ENCODE measurements at regions not wholly inside any gene's neighbourhood (a gene's known extent, or its start where the extent isn't known, plus 50 kb on each side); places are given as distances from the start of the nearest gene placed in this dataset.
"Not testable (repeated sequence)": the region's sequence is repeated elsewhere in the genome, so short reads cannot be mapped to it uniquely, and the experiment has no call there.

DNA sequence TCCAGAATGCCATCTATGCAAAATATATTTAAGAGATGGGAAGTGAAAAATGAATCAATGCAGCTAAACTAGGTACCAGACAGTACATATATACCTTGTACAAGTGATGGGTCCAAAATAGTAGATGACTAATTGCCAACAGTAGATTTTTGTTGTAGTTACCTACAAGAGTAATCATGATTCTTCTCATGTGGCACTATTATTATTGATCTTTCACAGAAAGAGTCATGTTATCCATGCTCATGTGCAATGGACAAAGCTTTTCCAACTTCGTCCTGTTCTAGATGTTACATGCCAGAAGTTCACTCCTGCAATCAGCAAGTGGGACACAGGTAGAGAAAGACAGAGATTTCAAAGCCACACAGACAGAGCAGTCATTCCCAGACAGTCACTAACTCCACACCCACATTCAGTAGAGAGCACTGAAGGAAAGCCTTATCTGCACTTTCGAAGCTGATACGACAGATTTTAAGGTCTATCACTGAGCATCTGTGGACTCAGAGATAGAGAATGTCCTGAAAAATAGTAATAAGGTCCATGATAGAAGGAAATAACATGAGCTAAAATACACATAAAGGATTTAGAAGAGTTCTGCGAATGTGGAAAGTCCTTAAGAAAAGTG lies 101.6 kb upstream of the ITPRID2 start:
- DNase-seq (ENCODE audit: low read depth in 4 of 4, low spot score in 3 of 4), result no peak

DNA sequence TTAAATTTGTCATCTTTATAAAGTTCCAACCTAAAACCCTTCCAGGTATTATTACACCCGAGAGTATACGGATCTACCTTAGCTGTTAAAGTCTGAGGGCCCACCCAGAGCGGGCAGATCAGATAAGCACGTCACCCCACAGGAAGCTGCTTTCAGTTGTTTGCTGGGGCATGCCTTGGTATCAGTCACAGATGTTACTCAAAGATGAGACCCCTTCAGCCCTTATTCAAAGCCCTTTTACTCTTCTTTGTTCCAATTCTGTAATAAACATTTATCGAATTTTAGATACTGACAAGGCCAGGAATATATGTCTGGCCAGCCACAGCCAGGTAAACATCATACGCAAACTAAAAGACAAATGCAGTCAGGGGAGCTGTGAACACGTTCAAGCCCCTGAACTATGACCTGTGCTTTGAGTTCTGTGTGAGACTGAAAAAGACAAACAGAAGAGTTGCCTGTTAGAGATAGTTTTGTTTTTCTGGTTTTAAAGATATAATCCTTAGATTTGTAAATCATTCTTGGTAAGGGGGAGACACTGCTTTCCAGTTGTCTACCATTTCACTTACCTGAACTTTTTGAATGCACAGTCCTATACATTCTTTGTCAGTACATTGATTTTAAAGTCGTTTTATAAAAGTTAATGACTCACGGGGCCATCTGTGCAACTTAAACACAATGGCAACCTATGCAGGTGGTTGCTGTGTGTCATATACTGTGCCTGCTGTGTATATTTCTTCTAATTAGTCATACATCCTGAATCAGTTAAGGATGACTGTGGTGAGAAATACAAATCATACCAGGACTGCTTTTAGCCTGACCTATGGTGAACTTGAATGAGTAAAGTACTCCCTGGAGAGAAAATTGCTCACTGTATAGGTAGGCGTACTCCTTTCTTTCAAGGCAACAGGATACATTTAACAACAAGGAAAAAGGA lies 100.5 kb upstream of the ITPRID2 start:
- no peak for DNase-seq (ENCODE audit: low read depth in 4 of 4, low spot score in 3 of 4)

DNA sequence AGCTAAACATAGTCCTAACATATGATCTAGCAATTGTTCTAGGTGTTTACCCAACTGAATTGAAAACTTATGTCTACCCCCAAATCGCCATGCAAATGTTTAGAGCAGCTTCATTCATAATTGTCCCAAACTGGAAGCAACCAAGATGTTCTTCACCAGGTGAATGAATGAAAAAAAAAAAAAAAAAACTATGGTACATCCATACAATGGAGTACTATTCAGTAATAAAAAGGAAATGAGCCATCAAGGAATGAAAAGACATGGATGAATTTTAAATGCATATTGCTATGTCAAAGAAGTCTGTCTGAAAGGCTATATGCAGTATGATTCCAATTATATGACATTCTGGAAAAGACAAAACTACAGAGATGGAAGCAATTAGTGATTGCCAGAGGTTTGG lies 98.6 kb upstream of the ITPRID2 start:
- DNase-seq (ENCODE audit: low read depth in 4 of 4, low spot score in 3 of 4), result no peak

DNA sequence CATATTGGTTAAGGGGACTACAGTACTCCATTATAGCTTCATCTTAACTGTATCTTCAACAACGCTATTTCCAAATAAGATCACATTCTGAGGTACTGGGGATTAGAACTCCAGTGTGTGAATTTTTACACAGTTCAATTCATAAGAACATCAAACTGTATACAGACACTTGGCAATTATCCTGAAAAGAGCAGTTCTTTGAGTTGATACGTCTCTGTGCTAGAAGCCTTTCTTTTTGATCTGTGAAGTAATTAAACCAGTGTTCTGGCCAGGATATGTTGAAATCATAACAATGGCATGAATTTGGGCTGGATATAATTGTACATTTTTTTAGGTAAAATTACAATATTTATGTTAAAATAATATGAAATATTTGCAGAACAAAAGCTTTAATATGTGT lies 93.5 kb upstream of the ITPRID2 start:
- no peak for DNase-seq (ENCODE audit: low read depth in 4 of 4, low spot score in 3 of 4)

DNA sequence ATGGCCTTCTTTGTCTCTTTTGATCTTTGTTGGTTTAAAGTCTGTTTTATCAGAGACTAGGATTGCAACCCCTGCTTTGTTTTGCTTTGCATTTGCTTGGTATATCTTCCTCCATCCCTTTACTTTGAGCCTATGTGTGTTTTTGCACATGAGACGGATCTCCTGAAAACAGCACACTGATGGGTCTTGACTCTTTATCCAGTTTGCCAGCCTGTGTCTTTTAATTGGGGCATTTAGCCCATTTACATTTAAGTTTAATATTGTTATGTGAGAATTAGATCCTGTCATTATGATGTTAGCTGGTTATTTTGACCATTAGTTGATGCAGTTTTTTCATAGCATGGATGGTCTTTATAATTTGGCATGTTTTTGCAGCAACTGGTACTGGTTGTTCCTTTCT lies 89.2 kb upstream of the ITPRID2 start:
- not testable (repeated sequence) for DNase-seq (ENCODE audit: low read depth in 4 of 4, low spot score in 3 of 4)

DNA sequence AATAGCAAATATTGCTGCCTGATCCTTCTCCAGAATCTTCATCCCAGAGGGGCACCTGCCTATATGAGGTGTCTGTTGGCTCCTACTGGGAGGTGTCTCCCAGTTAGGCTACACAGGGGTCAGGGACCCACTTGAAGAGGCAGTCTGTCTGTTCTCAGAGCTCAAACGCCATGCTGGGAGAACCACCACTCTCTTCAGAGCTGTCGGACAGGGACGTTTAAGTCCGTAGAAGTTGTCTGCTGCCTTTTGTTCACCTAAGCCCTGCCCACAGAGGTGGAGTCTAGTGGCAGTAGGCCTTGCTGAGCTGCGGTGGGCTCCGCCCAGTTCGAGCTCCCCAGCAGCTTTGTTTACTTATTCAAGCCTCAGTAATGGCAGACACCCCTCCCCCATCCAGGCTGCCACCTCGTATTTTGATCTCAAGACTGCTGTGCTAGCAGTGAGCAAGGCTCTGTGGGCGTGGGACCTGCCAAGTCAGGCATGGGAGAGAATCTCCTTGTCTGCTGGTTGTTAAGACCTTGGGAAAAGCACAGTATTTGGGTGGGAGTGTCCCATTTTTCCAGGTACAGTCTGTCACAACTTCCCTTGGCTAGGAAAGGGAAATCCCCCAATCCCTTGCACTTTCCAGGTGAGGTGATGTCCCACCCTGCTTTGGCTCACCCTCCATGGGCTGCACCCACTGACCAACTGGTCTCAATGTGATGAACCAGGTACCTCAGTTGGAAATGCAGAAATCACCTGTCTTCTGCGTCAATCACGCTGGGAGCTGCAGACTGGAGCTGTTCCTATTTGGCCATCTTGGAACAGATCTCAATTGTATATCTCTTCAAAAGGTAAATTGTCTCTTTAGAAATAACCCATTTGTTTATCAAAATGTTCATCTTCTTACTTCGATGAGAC lies 87.4 kb upstream of the ITPRID2 start:
- DNase-seq (ENCODE audit: low read depth in 4 of 4, low spot score in 3 of 4), result not testable (repeated sequence)

DNA sequence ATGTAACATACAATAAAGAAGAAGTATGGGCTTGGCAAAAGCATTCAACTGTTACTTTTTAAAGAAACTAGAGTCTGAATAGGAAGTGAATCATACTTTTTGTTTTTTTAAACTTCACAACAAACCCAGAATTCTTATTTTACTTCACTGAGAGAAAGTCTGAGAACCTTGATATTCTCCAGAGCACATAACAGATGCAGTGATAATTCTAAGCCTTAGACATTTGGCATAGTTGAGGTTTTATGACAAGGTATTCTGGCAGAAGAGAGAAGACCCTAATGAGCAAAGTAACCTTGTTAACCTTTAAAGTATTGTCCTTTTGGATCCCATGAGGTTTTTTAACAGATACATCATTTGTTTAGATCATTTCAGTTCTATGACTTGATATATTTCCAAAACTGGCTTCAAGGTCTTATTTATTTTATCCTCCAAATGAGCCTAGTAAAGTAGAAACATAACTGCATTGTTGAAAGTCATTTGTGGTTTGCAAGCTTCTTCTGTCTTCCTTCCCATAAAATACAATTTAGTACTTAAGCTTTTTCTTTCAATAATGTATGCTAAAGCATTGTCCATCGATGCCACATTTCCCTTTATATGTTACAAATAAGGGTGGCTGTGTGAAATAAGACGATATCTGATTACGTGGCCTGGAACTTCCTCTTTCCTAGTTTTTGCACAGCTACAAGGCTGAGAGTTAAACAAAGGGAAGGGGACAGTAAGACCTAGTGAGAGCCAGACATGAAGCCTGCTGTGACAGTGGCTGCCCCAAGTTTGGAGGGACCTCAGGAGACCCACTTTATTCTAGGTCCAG lies 86.1 kb upstream of the ITPRID2 start:
- no peak for DNase-seq (ENCODE audit: low read depth in 4 of 4, low spot score in 3 of 4)

DNA sequence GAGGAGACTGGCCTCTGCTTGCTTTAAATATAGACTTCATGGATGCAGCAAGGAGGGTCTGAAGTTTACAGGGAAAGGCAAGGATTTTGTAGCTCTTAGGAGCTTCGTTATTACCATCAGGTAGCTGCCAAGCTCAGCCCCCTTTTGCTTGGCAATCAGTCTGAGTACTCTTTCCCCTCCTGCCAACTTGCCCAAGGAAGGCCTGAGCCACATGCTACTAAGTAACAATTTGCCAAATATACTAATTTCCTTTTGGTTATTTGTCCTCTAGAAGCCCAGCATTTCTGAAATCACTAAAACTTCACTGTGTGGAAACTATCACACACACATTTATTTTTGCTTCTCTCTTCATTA lies 85.5 kb upstream of the ITPRID2 start:
- no peak for DNase-seq (ENCODE audit: low read depth in 4 of 4, low spot score in 3 of 4)

DNA sequence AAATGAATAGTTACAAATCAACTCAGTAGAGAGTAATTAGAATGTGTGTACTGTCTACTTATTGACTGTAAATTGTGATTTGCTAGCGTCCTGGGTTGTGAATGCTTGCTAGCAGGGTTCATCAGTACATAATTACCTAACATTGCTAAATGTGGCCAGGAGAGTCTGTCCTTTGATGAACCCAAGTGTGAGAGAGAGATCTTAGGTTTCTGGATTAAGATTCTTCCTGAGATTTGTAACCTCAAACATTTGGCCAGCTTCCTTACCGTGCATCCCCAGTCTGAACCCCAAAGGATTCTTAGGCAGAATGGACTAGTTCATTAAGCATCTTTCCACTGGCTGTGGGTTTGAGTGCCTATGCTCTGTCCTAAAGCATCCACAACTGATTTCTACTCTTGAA lies 84.0 kb upstream of the ITPRID2 start:
- DNase-seq (ENCODE audit: low read depth in 4 of 4, low spot score in 3 of 4), result no peak

DNA sequence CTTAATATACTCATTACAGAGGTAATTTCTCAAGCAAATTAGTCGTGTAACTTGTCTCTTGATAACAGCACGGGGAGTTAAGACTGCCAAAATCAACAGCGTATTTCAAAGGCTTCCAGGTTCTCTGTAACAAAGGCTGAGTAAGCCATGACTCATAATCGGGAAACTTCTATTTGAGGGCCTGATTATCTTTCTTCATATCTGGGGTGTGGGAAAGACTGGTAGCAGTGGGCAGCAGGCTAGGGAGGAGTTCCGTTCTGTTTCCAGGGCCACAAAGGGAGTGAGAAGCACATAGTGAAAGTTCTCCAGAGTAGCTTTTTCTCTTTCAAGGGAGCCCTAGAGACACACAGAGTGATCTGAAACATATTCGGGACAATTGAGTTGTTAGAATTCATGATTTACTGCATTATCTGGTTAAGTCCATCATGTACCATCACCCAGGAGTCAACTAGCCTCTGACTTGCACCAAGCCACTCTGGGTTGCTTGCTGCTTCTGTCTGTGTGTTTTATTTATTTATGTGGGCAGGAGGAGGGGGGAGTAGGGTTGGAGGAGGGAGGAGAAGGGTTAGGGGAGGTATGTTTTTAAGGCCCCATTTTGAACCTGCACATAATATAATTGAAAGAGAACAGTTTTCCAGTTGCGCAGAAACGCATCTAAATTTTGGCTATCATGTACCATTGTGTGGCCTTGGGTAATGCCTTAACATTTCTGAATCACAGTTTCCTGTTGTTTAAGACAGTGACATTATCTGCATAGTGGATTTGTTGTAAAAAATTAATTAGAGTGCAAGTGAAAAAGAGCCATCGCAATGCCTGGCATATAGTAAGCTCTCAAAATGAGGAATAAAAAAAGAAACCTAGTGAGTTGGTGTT lies 80.5 kb upstream of the ITPRID2 start:
- DNase-seq (ENCODE audit: low read depth in 4 of 4, low spot score in 3 of 4), result no peak

DNA sequence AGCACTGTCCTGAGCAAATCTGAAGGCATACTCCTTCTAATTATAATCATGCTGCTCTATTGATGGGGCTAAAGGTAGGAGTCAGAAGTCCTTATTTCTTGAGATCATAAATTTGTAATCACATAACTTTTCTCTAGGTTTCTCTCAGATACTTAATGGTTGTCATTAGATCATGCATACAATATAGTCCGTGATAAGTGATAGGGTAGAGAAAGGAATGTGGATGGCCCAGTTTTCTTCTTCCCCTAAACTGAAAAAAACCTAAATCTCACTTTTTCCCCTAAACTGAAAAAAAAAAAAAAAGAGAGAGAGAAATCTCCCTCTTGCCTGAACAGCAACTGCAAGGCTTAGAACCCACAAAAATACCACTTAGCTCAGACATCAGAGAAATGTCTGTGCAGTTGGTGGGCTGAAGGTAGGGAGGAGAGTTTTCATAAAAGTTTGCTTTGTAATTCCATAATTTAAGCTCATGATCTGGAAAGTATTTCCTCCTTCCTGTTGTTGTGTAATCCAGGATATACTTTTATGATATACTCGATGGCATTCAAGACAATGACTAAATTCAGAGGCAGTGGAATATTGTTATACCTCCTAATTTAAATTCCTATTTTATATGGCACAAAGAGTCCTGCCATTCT lies 79.3 kb upstream of the ITPRID2 start:
- DNase-seq (ENCODE audit: low read depth in 4 of 4, low spot score in 3 of 4), result no peak

DNA sequence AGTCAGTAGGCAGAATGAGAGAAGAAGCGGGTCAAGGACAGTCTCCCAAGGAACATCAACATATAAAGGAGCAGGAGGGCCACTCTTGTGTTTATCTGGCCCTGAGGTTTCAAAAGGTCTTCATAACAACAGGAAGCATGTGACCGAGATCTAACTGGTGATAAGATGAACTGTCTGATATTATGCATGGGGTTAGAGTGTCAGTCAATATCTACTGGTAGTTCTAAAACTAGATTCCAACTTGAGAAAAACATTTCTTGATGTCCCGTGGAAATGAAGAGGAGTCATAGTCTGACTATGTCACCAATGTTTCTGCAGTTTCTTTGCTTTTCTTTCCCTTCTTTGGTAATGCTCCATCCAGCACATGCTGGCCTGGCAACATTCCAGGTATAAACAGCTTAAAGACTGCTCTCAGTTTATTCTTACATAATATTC lies 77.5 kb upstream of the ITPRID2 start:
- DNase-seq (ENCODE audit: low read depth in 4 of 4, low spot score in 3 of 4), result no peak

DNA sequence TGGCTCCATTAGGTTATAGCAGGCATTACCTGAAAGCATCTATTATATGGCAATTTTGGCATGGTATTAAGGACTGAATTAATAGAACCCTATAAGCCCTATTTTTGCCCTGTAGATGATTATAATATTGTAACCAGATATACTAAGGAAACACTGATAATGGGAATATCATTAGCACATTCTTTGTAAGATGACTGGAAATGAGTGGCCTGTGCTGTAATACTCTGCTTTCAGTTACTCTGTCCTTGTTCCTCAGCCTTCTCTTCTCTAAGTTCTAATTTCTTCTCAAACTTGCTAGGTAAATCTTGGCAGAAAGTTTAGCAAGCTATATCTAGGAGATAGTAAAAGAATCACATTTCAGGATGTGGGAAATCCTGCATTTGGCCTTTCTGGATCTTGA lies 74.0 kb upstream of the ITPRID2 start:
- no peak for DNase-seq (ENCODE audit: low read depth in 4 of 4, low spot score in 3 of 4)

DNA sequence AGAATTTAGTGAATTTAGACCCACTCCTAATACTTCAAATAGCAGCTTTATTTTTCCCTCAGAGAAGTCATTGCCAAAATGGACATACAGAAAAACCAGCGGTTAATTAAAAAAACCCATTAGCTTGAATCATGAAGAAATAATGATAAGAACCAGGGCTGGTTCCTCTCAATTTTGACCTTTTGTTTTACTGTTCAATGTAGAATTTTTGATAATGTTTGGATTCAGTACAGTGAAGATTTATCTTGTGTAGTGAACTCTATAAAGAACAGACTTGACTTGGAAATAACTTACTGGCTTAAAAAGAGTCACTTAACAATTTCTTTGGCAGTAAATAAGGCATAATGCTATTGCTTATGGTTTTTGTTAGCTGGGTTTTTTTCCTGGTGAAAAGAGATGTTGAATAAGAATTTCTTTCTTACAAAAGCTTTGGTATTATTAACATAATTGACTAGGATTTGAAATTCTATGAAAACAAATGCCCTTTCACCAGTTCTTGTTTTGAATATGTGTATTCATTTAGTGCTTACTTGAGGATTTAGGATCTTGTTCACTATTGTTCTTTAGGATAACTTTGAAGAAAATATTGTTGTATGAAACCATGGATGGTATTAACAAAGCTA lies 73.4 kb upstream of the ITPRID2 start:
- peak in 1 of 4 donors; percentile 33 for DNase-seq (ENCODE audit: low read depth in 4 of 4, low spot score in 3 of 4)

DNA sequence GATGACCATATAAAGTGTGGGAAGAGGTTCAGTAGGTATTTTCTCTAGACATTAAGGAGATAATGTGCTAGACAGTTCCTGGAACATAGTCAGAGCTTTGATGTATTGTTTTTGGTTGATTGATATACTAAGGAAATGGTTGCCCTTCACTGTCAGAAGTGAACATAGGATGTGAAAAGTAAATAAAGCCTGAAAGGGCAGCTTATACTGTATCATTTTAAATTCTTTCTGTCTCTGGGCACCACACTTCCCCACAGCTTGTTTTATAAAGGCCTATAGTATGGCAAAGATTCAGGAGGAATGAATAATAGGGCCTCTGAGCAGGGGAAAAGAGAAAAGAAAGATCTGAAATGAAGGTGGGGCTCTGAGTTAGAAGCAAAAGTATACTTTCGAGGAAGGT lies 72.7 kb upstream of the ITPRID2 start:
- no peak for DNase-seq (ENCODE audit: low read depth in 4 of 4, low spot score in 3 of 4)

DNA sequence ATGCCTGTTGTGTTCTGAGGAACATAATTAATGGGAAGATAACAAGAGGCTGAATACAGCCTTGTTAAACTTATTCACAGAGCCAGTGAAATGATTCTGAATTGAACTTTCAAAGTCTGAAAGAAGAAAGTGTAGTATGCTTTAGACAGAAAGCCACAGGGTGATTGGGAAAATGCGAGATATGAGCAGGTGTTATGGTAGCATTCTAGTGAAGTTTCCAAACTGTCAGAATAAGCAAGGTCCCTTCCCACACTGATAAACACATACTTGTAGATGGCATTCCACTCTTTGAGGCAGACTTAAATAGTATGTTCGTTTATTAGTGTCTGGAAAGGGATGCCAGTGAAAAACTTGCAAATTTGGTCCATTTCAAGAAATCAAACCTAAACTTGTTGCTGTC lies 70.5 kb upstream of the ITPRID2 start:
- DNase-seq (ENCODE audit: low read depth in 4 of 4, low spot score in 3 of 4), result no peak

DNA sequence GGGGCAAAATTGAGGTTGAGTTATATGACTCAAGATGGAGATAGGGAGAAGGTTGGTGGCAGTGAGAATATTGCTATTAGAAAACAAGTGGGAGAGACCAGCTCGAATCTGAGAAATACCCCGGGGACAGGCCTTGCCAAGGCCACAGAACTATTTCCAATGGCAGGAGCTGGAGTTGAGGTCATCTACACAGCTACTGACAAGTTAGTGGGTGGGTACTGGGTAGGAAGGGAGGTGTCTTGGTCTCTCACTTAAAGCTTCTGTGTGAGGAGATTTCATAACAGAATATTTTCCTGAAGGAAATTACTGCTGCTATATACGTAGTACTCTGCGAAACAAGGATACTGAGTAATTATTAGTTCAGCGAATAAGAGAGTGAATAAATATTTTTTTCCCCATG lies 69.4 kb upstream of the ITPRID2 start:
- no peak for DNase-seq (ENCODE audit: low read depth in 4 of 4, low spot score in 3 of 4)

DNA sequence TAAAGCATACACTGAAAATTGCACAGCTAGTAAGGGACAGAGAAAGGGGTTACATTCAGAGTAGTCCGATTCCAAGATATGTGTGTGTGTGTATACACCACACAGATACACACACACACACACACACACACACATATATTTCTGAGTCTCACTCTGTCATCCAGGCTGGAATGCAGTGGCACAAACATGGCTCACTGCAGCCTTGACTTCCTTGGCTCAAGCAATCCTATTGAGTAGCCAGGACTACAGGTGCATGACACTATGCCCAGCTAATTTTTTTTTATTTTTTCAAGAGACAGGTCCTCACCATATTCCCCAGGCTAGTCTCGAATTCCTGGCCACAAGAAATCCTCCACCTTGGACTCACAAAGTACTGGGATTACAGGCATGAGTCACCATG lies 68.1 kb upstream of the ITPRID2 start:
- no peak for DNase-seq (ENCODE audit: low read depth in 4 of 4, low spot score in 3 of 4)
